ENCODE measurements at regions not wholly inside any gene's neighbourhood (a gene's known extent, or its start where the extent isn't known, plus 50 kb on each side); places are given as distances from the start of the nearest gene placed in this dataset.

DNA sequence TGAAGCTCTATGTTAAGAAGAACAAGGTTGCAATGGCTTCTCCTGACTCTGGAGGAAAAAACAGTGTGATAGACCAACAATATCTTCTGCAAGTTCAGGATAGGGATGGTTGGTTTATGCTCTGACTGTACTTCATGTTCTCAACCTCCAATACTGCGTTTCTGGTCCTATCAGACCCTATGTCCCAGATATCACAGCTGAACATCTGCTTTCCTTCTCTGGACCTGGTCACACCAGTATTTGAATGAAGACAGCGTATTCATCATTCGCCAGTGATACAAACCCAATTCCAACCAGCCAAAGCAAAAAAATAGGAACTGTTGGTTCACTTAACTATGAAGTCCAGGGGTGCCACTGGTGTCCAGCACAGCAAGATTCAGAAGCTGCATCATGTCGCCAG, 124.5 kb upstream of the KLF3 start:
- Histone ChIP-seq H3K79me2 (replicated peaks; ENCODE audit: insufficient read depth, low read length) (no peaks in the 10 kb centered on the region), H3K9me2 (ENCODE audit: insufficient read depth, low read length) (no peaks in the 10 kb centered on the region), H3K36me3 (ENCODE audit: insufficient read depth, low read length) (no peaks in the 10 kb centered on the region), H3F3A (ENCODE audit: insufficient read depth, low read length, poor library complexity, severe bottlenecking) (no peaks in the 10 kb centered on the region), H3K9ac (ENCODE audit: low read length) (no peak overlapping the region), H3K27me3 (ENCODE audit: insufficient read depth, low read depth, low read length) (no peaks in the 10 kb centered on the region), H3K4me3 (ENCODE audit: low read length) (no peak overlapping the region), H3K4me2 (ENCODE audit: low read length) (no peak overlapping the region), H3K27ac (ENCODE audit: low read length) (no peak overlapping the region), H2AFZ (ENCODE audit: low read depth, low read length) (no peak overlapping the region), H4K20me1 (ENCODE audit: insufficient read depth) (no peaks in the 10 kb centered on the region), H3K9me3 (ENCODE audit: low read length) (peaks cover 3% of the 10 kb centered on the region)
- TF ChIP-seq REST (IDR thresholded peaks at IDR 0.05; ENCODE audit: borderline replicate concordance) (no peak), POLR2AphosphoS5 (IDR thresholded peaks at IDR 0.05) (no peak), EZH2 (IDR thresholded peaks at IDR 0.05; ENCODE audit: borderline replicate concordance, insufficient read depth, low read length, poor library complexity, severe bottlenecking) (no peak), MXI1 (conservative IDR thresholded peaks at IDR 0.05; ENCODE audit: poor library complexity, severe bottlenecking) (no peak), EP300 (conservative IDR thresholded peaks at IDR 0.05; ENCODE audit: poor library complexity, severe bottlenecking) (no peak), RAD21 (conservative IDR thresholded peaks at IDR 0.05) (no peak), SMC3 (conservative IDR thresholded peaks at IDR 0.05; ENCODE audit: poor library complexity) (no peak), TAF1 (IDR thresholded peaks at IDR 0.05; ENCODE audit: low read depth) (no peak)
- TF ChIP-seq, protein P1, sequence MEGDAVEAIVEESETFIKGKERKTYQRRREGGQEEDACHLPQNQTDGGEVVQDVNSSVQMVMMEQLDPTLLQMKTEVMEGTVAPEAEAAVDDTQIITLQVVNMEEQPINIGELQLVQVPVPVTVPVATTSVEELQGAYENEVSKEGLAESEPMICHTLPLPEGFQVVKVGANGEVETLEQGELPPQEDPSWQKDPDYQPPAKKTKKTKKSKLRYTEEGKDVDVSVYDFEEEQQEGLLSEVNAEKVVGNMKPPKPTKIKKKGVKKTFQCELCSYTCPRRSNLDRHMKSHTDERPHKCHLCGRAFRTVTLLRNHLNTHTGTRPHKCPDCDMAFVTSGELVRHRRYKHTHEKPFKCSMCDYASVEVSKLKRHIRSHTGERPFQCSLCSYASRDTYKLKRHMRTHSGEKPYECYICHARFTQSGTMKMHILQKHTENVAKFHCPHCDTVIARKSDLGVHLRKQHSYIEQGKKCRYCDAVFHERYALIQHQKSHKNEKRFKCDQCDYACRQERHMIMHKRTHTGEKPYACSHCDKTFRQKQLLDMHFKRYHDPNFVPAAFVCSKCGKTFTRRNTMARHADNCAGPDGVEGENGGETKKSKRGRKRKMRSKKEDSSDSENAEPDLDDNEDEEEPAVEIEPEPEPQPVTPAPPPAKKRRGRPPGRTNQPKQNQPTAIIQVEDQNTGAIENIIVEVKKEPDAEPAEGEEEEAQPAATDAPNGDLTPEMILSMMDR (IDR thresholded peaks at IDR 0.05; ENCODE audit: poor library complexity, severe bottlenecking): no peak

DNA sequence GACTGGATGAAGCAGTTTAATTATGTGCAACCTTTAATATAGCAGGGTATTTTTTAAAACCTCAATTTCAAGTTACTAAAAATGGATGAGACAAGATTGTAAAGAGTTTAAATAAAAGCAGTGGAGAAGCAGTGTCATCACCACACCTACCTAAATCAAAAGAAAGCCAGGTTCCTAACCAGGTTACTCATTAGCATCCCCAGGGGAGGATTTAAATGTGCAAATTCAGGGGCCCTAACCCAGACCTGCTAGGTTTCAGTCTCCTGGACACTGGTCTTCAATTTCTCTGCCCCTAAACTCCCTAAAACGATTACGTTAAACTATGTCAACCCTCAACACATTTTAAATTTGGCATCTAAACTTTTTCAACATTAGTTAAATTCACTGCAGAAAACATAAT, 116.9 kb upstream of the KLF3 start:
- TF ChIP-seq POLR2AphosphoS5 (IDR thresholded peaks at IDR 0.05): no peak
- no peak for TF ChIP-seq TAF1 (IDR thresholded peaks at IDR 0.05; ENCODE audit: low read depth)
- no peak for TF ChIP-seq MXI1 (conservative IDR thresholded peaks at IDR 0.05; ENCODE audit: poor library complexity, severe bottlenecking)
- TF ChIP-seq, protein P1 (IDR thresholded peaks at IDR 0.05; ENCODE audit: poor library complexity, severe bottlenecking): no peak
- TF ChIP-seq EZH2 (IDR thresholded peaks at IDR 0.05; ENCODE audit: borderline replicate concordance, insufficient read depth, low read length, poor library complexity, severe bottlenecking): no peak
- no peak for TF ChIP-seq EP300 (conservative IDR thresholded peaks at IDR 0.05; ENCODE audit: poor library complexity, severe bottlenecking)
- no peak for TF ChIP-seq RAD21 (conservative IDR thresholded peaks at IDR 0.05)
- no peak for TF ChIP-seq SMC3 (conservative IDR thresholded peaks at IDR 0.05; ENCODE audit: poor library complexity)
- TF ChIP-seq REST (IDR thresholded peaks at IDR 0.05; ENCODE audit: borderline replicate concordance): no peak
- no peaks in the 10 kb centered on the region for H3K9me2 ChIP-seq (ENCODE audit: insufficient read depth, low read length)

More for the DNA sequence above, 116.9 kb upstream of the KLF3 start:
- Histone ChIP-seq H3K27ac (ENCODE audit: low read length) (no peak overlapping the region), H3K4me2 (ENCODE audit: low read length) (no peak overlapping the region), H3K9me3 (ENCODE audit: low read length) (no peaks in the 10 kb centered on the region), H3K9ac (ENCODE audit: low read length) (no peak overlapping the region), H4K20me1 (ENCODE audit: insufficient read depth) (no peaks in the 10 kb centered on the region), H3K36me3 (ENCODE audit: insufficient read depth, low read length) (no peaks in the 10 kb centered on the region), H3K79me2 (replicated peaks; ENCODE audit: insufficient read depth, low read length) (no peaks in the 10 kb centered on the region), H3F3A (ENCODE audit: insufficient read depth, low read length, poor library complexity, severe bottlenecking) (no peaks in the 10 kb centered on the region), H2AFZ (ENCODE audit: low read depth, low read length) (no peak overlapping the region), H3K27me3 (ENCODE audit: insufficient read depth, low read depth, low read length) (no peaks in the 10 kb centered on the region), H3K4me3 (ENCODE audit: low read length) (no peak overlapping the region)
